ENCODE measurements at regions not wholly inside any gene's neighbourhood (a gene's known extent, or its start where the extent isn't known, plus 50 kb on each side); places are given as distances from the start of the nearest gene placed in this dataset.

- no peak for TF ChIP-seq REST (IDR thresholded peaks at IDR 0.05)
- TF ChIP-seq NR2F2 (IDR thresholded peaks at IDR 0.05), result no peak
- TF ChIP-seq ZBTB33 (IDR thresholded peaks at IDR 0.05), result no peak
These were observed 267.6 kb downstream of the GPATCH2 start (continued) for GRCh38 chr1:217363319-217363718.

GRCh38 chr1:217360510-217360909, 270.4 kb downstream of the GPATCH2 start:
- Histone ChIP-seq H3K27ac (ENCODE audit: low read depth in 1 of 2, low read length in 2 of 2) (no peak overlapping the region), H3K4me1 (ENCODE audit: control insufficient read depth in 4 of 4, insufficient read depth in 4 of 4, low read length in 3 of 4) (no peaks in the 10 kb centered on the region), H3K27me3 (ENCODE audit: control insufficient read depth in 4 of 4, insufficient read depth in 4 of 4, low read length in 3 of 4) (no peaks in the 10 kb centered on the region), H3K36me3 (ENCODE audit: control insufficient read depth in 4 of 4, insufficient read depth in 3 of 4, low read depth in 1 of 4, low read length in 3 of 4) (no peaks in the 10 kb centered on the region), H3K9ac (ENCODE audit: low read depth in 1 of 2, low read length in 2 of 2) (no peak overlapping the region), H3K4me3 (ENCODE audit: low read depth in 1 of 3, low read length in 3 of 3) (no peak overlapping the region), H3K9me3 (ENCODE audit: control insufficient read depth in 4 of 4, low read length in 3 of 4) (no peaks in the 10 kb centered on the region)
- WGBS, result 86% methylated on average over 4 of the region's 4 CpGs
- TF ChIP-seq RAD21 (IDR thresholded peaks at IDR 0.05) (no peak), YY1 (IDR thresholded peaks at IDR 0.05) (no peak), RXRA (IDR thresholded peaks at IDR 0.05) (no peak), HNF4A (conservative IDR thresholded peaks at IDR 0.05) (no peak)
- DNase-seq (ENCODE audit: low spot score), result no peak

GRCh38 chr1:217354895-217355294, 276.0 kb downstream of the GPATCH2 start:
- no peak overlapping the region for H3K9ac ChIP-seq (ENCODE audit: low read depth in 1 of 2, low read length in 2 of 2)
- no peak overlapping the region for H3K4me3 ChIP-seq (ENCODE audit: low read depth in 1 of 3, low read length in 3 of 3)

More at GRCh38 chr1:217354895-217355294, 276.0 kb downstream of the GPATCH2 start:
- no peaks in the 10 kb centered on the region for H3K36me3 ChIP-seq (ENCODE audit: control insufficient read depth in 4 of 4, insufficient read depth in 3 of 4, low read depth in 1 of 4, low read length in 3 of 4)
- H3K27ac ChIP-seq (ENCODE audit: low read depth in 1 of 2, low read length in 2 of 2), result no peak overlapping the region
- H3K27me3 ChIP-seq (ENCODE audit: control insufficient read depth in 4 of 4, insufficient read depth in 4 of 4, low read length in 3 of 4), result no peaks in the 10 kb centered on the region
- H3K4me1 ChIP-seq (ENCODE audit: control insufficient read depth in 4 of 4, insufficient read depth in 4 of 4, low read length in 3 of 4), result no peaks in the 10 kb centered on the region
- TF ChIP-seq GABPA (IDR thresholded peaks at IDR 0.05 in 1 of 2, conservative IDR thresholded peaks at IDR 0.05 in 1 of 2) (no peak), ATF3 (IDR thresholded peaks at IDR 0.05) (no peak), MAX (IDR thresholded peaks at IDR 0.05) (no peak), RXRA (IDR thresholded peaks at IDR 0.05) (no peak), HNF4A (conservative IDR thresholded peaks at IDR 0.05) (no peak)
- 73% methylated on average over 3 of the region's 3 CpGs for WGBS
- no peaks in the 10 kb centered on the region for H3K9me3 ChIP-seq (ENCODE audit: control insufficient read depth in 4 of 4, low read length in 3 of 4)
- no peak for DNase-seq (ENCODE audit: low spot score)
